ENCODE measurements at regions not wholly inside any gene's neighbourhood (a gene's known extent, or its start where the extent isn't known, plus 50 kb on each side); places are given as distances from the start of the nearest gene placed in this dataset.

DNA sequence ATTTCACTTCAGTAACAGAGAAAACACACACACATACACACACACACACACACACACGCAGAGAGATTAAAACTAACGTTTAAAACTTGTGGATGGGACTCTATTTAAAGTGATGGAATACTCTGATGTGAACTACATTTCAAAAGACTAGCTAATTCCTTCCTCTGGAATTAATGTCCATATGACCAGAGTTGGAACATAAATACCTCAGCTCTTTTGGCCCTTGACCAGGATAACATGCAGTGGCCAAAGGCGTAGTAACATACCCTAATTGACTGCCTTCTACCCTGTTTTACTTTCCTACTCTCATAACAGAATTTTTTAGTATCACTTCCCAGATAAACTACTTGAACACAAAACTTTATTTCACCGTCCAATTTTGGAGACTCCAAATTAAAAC is 671.3 kb upstream of the CHAC2 start:
- TF ChIP-seq POLR2A (IDR thresholded peaks at IDR 0.05; ENCODE audit: low read length) (no peak), CTCF (IDR thresholded peaks at IDR 0.05) (no peak), KDM1A (IDR thresholded peaks at IDR 0.05; ENCODE audit: low read depth) (no peak), RAD21 (conservative IDR thresholded peaks at IDR 0.05 in 1 of 2, IDR thresholded peaks at IDR 0.05 in 1 of 2) (no peak), EP300 (IDR thresholded peaks at IDR 0.05) (no peak), E2F6 (IDR thresholded peaks at IDR 0.05; ENCODE audit: borderline replicate concordance, low read depth) (no peak), TP53 (CRISPR knock-in tag; IDR thresholded peaks at IDR 0.05) (no peak), HEYL (CRISPR knock-in tag; IDR thresholded peaks at IDR 0.05) (no peak), JUN (IDR thresholded peaks at IDR 0.05) (no peak)
- TF ChIP-seq, protein P1, sequence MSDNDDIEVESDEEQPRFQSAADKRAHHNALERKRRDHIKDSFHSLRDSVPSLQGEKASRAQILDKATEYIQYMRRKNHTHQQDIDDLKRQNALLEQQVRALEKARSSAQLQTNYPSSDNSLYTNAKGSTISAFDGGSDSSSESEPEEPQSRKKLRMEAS (IDR thresholded peaks at IDR 0.05), result no peak

All from A549 (cell line).